ENCODE measurements at regions not wholly inside any gene's neighbourhood (a gene's known extent, or its start where the extent isn't known, plus 50 kb on each side); places are given as distances from the start of the nearest gene placed in this dataset.

DNA sequence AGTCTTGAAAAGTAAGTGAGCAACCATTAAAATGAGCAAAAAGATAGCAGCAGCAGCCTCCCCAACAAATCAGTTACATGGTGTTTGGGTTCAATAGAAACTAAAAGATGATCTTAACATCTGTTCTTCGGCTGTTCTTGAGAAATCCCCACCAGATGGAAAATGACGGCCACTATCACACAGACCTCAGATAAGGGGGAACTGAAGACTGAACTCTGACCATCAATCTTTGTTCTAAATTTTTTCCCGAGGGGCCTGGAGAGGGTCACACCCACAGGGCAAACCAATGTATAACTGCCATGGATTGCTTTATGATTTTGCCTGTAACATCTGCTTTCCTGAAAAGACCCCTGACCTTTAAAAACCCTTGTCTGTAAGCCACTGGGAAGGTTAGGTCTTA lies 624.8 kb upstream of the KIRREL3 start (continued):
- TF ChIP-seq, protein P1, sequence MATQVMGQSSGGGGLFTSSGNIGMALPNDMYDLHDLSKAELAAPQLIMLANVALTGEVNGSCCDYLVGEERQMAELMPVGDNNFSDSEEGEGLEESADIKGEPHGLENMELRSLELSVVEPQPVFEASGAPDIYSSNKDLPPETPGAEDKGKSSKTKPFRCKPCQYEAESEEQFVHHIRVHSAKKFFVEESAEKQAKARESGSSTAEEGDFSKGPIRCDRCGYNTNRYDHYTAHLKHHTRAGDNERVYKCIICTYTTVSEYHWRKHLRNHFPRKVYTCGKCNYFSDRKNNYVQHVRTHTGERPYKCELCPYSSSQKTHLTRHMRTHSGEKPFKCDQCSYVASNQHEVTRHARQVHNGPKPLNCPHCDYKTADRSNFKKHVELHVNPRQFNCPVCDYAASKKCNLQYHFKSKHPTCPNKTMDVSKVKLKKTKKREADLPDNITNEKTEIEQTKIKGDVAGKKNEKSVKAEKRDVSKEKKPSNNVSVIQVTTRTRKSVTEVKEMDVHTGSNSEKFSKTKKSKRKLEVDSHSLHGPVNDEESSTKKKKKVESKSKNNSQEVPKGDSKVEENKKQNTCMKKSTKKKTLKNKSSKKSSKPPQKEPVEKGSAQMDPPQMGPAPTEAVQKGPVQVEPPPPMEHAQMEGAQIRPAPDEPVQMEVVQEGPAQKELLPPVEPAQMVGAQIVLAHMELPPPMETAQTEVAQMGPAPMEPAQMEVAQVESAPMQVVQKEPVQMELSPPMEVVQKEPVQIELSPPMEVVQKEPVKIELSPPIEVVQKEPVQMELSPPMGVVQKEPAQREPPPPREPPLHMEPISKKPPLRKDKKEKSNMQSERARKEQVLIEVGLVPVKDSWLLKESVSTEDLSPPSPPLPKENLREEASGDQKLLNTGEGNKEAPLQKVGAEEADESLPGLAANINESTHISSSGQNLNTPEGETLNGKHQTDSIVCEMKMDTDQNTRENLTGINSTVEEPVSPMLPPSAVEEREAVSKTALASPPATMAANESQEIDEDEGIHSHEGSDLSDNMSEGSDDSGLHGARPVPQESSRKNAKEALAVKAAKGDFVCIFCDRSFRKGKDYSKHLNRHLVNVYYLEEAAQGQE (IDR thresholded peaks at IDR 0.05; ENCODE audit: low read depth, low read length): no peak

GRCh38 chr11:127624306-127624856 lies 623.8 kb upstream of the KIRREL3 start:
- POLR2A ChIA-PET: no interaction called here
- CTCF ChIA-PET: interaction anchor here (0.7 to 1.2 kb wide), 2 partner anchors 26 to 131 kb away, joined by 3 read pairs; no protein-coding TSS in a partner anchor
- H2AFZ ChIP-seq (ENCODE audit: low read depth): no peak overlapping the region
- TF ChIP-seq CHD2 (IDR thresholded peaks at IDR 0.05; ENCODE audit: low read length, partially characterized antibody): no peak
- TF ChIP-seq NFIC (IDR thresholded peaks at IDR 0.05; ENCODE audit: borderline replicate concordance): no peak
- H3K4me1 ChIP-seq (ENCODE audit: control insufficient read depth in 1 of 2, insufficient read depth in 2 of 2, low read depth in 1 of 2, low read length in 1 of 2): peaks cover 0 to 7% of the 10 kb centered on the region in 2 experiments; a peak in 1 of 4 replicates
- no peaks in the 10 kb centered on the region for H3K27me3 ChIP-seq (ENCODE audit: insufficient read depth)
- H3K9ac ChIP-seq: no peak overlapping the region
- no peaks in the 10 kb centered on the region for H3K36me3 ChIP-seq (replicated peaks in 1 of 2; ENCODE audit: control insufficient read depth in 1 of 2, insufficient read depth in 2 of 2, low read length in 1 of 2)
- H3K4me3 ChIP-seq (ENCODE audit: low read depth in 2 of 2, low read length in 1 of 2): no peak overlapping the region
- H3K9me2 ChIP-seq: no peaks in the 10 kb centered on the region
- no peaks in the 10 kb centered on the region for H3F3A ChIP-seq (replicated peaks; ENCODE audit: insufficient read depth)
- 31% methylated on average over 10 of the region's 10 CpGs for WGBS (ENCODE audit: low lambda C conversion rate)
- no peak overlapping the region for H3K4me2 ChIP-seq
- no peak for DNase-seq
- no peaks in the 10 kb centered on the region for H4K20me1 ChIP-seq (ENCODE audit: insufficient read depth)
- H3K9me3 ChIP-seq: no peaks in the 10 kb centered on the region
- no peaks in the 10 kb centered on the region for H3K79me2 ChIP-seq (ENCODE audit: insufficient read depth)
- H3K27ac ChIP-seq (ENCODE audit: low read depth in 2 of 2, low read length in 1 of 2): no peak overlapping the region

- no peak for DNase-seq
- Histone ChIP-seq H2AFZ (ENCODE audit: low read depth) (no peak overlapping the region), H3K27ac (ENCODE audit: low read depth in 2 of 2, low read length in 1 of 2) (no peak overlapping the region), H3K4me2 (no peak overlapping the region), H3K79me2 (ENCODE audit: insufficient read depth) (no peaks in the 10 kb centered on the region), H3K27me3 (ENCODE audit: insufficient read depth) (no peaks in the 10 kb centered on the region), H4K20me1 (ENCODE audit: insufficient read depth) (no peaks in the 10 kb centered on the region), H3K9me2 (no peaks in the 10 kb centered on the region), H3K4me1 (ENCODE audit: control insufficient read depth in 1 of 2, insufficient read depth in 2 of 2, low read depth in 1 of 2, low read length in 1 of 2) (peaks cover 0 to 6% of the 10 kb centered on the region in 2 experiments; a peak in 1 of 4 replicates), H3K9me3 (no peaks in the 10 kb centered on the region), H3F3A (replicated peaks; ENCODE audit: insufficient read depth) (no peaks in the 10 kb centered on the region), H3K9ac (no peak overlapping the region), H3K4me3 (ENCODE audit: low read depth in 2 of 2, low read length in 1 of 2) (no peak overlapping the region), H3K36me3 (replicated peaks in 1 of 2; ENCODE audit: control insufficient read depth in 1 of 2, insufficient read depth in 2 of 2, low read length in 1 of 2) (no peaks in the 10 kb centered on the region)
- POLR2A ChIA-PET: no interaction called here
- TF ChIP-seq MEF2A (IDR thresholded peaks at IDR 0.05; ENCODE audit: borderline replicate concordance, low read depth): no peak
- TF ChIP-seq EP300 (IDR thresholded peaks at IDR 0.05; ENCODE audit: borderline replicate concordance in 1 of 2, low read depth in 1 of 2, low read length in 1 of 2): no peak
- TF ChIP-seq GATA2 (CRISPR knock-in tag; IDR thresholded peaks at IDR 0.05): no peak
- no peak for TF ChIP-seq USF2 (IDR thresholded peaks at IDR 0.05; ENCODE audit: borderline replicate concordance, low read depth, low read length)
- TF ChIP-seq FOXM1 (IDR thresholded peaks at IDR 0.05; ENCODE audit: low read depth): no peak
- CTCF ChIA-PET: no interaction called here
Measured at GRCh38 chr11:127622686-127623085, 622.1 kb upstream of the KIRREL3 start.

Data from SK-N-SH (cell line).